Occipital lobe (tissue), 1 donor: ENCODE measurements at regions not wholly inside any gene's neighbourhood (a gene's known extent, or its start where the extent isn't known, plus 50 kb on each side); places are given as distances from the start of the nearest gene placed in this dataset.

ENCODE experiments used
- DNase-seq: peaks from one replicate; lab custom pipeline; 2025; lab: John Stamatoyannopoulos, UW

- no peak for DNase-seq
Observed at GRCh38 chr6:44676246-44676790, 288.8 kb downstream of the CDC5L start.

DNA sequence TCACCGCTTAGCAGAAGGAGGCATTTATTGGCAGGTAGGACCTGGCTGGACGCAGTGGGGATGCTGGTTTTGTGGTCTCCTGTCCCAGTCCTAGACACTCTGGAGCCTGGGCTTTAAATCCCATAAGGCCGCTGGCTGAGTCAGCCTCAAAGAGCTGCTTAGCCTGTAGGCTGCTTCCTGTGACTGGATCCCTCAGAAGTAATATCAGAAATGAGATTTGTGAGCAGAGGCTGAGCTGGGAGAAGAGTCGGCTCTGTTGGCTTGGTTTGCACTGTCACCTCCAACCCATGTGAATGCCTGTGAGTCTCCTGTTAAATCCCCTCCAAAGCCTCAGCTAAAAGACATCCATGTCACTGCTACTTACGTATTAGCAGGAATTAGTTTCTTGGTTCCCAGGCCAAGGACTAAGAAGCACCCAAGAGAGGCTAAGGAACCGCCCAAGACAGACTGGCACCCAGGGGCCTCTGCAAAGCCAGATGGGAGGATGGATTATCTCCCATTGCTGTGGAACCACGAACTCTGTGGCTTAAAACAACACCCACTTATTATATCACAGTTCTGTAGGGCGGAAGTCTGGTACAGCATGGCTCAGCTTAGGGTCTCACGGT is 289.4 kb downstream of the CDC5L start:
- DNase-seq: no peak

DNA sequence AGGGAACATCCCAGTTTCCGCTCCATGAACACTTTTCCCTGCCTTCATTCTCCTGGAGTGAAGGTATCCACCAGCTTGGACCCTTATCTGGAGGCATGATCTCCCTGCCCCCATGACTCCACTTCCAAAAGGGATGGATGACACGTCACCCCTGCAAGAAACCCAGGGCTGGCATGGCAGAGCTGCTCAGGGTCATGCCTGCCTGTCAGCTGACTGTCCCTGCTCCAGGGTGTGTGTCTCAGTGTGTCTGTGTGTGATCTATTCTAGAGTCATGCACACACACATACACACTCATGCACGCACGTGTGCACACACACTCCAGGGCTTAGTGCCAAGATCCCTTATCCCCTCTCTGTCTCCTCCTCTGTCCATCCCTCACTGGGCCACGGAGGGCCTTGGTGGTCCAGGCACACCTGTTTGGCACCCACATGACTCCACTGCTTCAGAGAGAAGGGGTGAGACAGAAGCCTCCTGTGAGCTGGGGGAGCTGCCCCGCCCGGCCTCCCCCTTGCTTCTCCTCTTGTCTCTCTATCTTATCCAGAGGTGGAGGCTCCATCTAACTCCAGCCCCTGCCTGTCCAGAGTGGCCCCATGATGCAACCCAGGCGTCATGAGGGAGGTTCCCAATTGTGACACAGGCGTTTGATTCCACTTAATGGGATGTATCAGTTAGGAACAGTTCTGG is 290.9 kb downstream of the CDC5L start:
- DNase-seq: no peak

GRCh38 chr6:44679438-44680201 is 292.1 kb downstream of the CDC5L start:
- DNase-seq: no peak

- DNase-seq: no peak
Observed at GRCh38 chr6:44680202-44680720, 292.8 kb downstream of the CDC5L start.

- DNase-seq: no peak
Observed at GRCh38 chr6:44681761-44682160, 294.3 kb downstream of the CDC5L start.

GRCh38 chr6:44682280-44682679 is 294.8 kb downstream of the CDC5L start:
- DNase-seq: no peak

DNA sequence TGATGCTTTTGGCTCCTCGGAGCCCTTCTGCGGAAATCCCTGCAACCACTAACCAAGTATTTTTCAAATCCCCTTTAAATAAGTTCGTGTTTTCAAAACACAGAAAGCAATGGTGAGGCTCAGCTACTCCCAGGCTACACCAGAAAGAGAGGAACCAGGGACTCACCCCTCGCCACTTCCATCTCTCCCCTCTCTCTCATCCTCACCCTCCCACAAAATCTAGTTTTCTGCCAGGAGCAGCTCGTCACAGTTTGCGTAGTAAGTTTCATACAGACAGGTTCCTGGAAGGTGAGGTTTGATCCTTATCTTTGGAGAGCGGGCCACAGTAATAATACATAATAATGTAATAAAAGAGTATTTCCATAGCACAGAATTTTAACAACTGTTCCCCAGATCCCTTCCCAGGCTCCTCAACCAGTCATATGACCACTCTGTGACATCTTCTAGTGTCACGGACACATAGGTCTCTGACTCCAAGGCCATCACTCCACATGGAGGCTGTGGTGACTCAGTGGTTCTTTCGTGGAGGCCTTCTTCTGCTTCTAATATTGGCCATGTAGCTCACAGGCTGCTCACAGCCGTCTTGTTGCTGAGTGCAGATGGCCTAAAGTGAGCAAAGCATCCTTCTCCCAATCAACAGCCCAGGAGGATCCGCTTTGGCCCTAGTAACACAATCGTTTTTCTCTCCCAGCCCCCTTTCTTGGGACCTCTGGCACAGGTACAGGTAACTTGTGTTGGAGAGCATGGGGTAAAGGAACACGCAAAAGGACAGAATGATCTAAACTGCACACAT is 295.7 kb downstream of the CDC5L start:
- DNase-seq: no peak

GRCh38 chr6:44685213-44685612 is 297.7 kb downstream of the CDC5L start:
- no peak for DNase-seq

DNA sequence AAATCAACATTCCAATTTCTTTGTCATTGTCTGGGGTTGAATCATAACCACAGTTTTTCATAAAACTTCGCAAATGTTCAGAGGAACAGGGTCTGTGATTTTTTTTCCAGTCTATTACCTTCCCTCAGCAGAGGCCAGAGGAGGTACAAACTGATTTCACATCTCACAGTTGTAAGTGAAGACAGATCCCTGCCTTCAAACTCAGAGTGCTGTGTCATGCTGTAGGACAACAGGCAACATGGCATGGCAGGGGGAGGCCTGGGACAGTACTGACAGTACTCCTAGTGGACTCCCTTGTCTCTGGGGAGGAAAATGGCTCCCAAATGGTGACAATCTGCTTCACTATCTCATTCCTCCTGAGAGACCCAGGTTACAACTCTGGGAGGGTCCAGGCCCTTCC is 308.6 kb downstream of the CDC5L start:
- no peak for DNase-seq

DNA sequence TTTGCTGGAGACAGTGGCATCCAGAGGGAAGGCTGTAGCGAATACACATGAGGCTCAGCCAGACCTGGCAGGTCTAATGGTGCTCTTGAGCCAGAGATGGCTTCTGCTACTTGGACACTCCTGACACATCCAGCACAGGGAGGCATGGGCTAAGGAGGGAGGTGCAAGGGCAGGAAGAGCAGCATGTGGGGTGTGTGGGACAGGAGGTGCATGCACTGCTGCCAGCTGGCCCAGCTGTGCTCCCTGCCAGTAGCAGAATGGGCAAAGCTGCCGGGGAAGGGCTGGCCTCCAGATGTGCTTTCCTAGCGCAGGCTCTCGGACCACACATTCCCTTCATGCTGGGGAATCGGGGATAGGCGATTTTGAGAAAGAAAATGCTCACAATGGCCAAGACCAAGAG is 309.2 kb downstream of the CDC5L start:
- no peak for DNase-seq

- DNase-seq: no peak
Observed at GRCh38 chr6:44697327-44697726, 309.8 kb downstream of the CDC5L start.

DNA sequence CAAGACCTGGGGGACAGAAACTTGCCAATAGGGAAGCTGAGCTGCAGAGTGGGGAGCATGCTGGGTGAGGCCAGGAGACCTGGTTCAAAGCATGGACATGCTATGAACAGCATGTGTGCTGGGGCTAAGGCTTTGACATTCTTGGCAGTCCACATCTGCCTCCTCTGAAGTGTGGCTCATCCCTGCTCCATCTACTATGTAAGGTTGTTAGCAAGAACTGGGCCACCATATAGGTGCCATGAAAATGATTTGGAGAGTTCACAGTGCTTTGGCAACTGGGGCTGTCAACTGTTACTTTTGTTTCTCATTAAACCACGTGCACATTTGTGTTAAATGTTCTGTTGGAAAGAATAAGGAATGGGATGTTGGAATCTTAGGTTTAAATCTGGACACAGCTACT is 311.1 kb downstream of the CDC5L start:
- DNase-seq: no peak

- no peak for DNase-seq
Observed at GRCh38 chr6:44699082-44699481, 311.6 kb downstream of the CDC5L start.

DNA sequence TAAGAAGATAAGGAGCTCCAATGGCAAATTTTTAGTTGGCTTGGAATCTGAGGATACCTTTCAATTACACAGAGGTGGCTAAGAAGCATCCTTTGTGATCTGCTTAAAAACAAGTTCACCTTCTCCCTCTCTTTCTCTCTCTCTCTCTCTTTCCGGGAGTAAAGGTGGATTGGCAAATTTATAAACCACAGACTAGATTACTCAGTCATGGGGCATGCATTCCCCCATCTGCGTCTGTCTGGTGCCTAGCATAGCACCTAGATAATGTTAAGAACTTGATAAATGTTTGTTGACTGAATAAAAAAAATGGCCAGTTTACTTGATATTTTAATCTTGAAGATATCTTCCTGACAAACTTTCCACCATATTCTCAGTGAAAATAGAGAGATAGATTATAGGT is 312.3 kb downstream of the CDC5L start:
- no peak for DNase-seq

- DNase-seq: no peak
Observed at GRCh38 chr6:44700422-44700821, 312.9 kb downstream of the CDC5L start.

DNA sequence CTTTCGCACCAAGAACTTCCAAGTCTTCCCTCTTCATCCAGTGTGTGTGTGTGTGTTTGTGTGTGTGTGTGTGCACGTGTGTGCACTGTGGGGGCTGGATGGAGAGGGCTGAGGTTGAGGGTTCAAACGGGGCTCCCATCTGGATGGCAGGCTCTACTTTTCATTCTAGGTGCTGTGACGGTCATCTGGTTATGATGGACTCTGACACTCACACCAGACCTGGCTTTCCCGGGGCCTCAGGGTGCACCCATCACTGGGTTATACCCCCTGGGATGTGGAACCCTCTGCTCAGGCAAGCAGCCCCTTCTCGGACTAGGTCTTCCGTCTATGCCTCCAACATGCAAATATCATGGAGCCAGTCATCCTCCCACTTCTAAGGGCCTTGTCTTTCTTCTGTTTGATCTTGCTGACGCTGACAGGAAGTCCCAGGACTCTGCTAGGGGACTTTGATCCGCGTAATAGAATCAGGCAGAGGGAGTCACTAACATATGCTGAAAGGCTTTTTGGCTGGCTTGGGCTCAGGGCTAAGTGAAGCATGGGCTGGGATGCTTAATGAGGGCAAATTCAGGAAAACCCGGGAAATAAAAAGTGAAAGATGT is 313.6 kb downstream of the CDC5L start:
- DNase-seq: no peak

- no peak for DNase-seq
Observed at GRCh38 chr6:44701637-44702101, 314.2 kb downstream of the CDC5L start.

GRCh38 chr6:44702292-44702691 is 314.8 kb downstream of the CDC5L start:
- no peak for DNase-seq

DNA sequence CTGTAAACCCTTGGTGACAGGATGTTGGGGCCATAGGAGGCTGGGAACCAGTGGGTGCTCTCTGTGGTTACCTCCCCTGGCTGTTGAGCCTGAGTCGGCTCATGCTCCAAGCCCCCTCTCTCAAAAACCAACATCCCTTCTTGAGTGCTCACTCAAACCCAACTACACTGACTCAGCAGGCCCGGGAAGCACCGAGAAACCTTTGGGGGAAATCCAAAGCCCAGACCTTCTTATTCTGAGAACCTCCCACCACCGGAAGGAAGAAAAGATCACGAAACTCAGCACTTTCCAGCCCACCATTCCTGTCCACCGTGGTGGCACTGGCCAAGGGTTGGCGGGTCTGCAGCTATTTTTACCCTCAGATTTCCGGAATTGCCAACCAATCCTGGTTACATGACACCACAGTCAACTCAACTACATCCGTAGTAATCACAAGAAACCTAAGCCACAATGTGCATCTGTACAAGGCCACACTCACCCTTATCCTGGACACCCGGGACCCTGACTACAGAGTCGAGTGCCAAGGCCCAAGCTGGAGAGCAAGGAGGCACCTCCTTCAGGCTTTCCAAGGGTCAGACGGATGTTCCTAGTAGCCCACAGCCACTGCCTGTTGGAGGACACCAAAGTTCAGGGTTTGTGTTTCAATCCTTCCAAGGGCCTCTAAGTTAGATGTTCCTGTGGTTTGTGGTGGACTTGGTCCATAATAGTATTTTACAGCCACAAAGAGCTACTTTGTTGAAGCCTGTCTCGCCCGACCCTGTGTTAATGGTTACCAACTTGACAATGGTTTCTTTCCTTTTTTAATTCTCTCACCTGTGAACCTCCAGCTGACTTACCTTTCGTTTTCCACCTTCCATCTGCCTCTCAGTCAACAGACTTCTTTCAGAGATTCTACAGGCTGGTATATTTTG is 317.0 kb downstream of the CDC5L start:
- no peak for DNase-seq
